ENCODE measurements at regions not wholly inside any gene's neighbourhood (a gene's known extent, or its start where the extent isn't known, plus 50 kb on each side); places are given as distances from the start of the nearest gene placed in this dataset.

DNA sequence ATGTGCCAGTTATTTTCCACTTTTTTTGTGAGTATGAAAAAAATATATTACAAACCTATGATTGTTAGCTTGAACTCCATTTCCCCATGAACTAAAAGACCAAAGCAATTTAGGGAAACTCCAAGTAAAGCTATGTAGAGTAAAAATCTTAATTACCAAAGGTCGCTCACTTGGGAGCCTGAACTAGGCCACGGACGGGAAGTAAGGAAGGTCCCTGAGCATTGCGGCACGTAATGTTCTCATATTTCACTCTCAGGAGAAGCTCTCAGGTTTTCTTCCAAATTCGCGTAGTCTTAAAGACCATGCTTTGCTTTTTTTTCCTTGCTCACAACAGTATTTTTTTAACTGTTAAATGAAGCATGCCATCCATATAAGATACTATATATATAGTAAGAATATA is 215.3 kb upstream of the RARB start:
- H3K36me3 ChIP-seq (ENCODE audit: insufficient read depth, low read length), result no peaks in the 10 kb centered on the region
- intact Hi-C loops (cut with micrococcal nuclease), result no loop called here
- DNase-seq, result no peak
- no peaks in the 10 kb centered on the region for H3K9me3 ChIP-seq (ENCODE audit: control insufficient read depth in 1 of 2, low read length in 2 of 2)
- no peaks in the 10 kb centered on the region for H3K27me3 Mint-ChIP-seq
- ChIA-PET POLR2A (ENCODE audit: partially characterized antibody) (no interaction called here), CTCF (ENCODE audit: partially characterized antibody) (no interaction called here)
- no peak overlapping the region for H3K27ac Mint-ChIP-seq
- no peaks in the 10 kb centered on the region for H3K36me3 Mint-ChIP-seq
- H3K4me3 Mint-ChIP-seq, result no peak overlapping the region
- no peaks in the 10 kb centered on the region for H3K4me1 Mint-ChIP-seq
- H3K27ac ChIP-seq (ENCODE audit: low read depth, low read length), result no peak overlapping the region
- no peak overlapping the region for H3K4me3 ChIP-seq (ENCODE audit: low read length in 2 of 2)
- no peaks in the 10 kb centered on the region for H3K4me1 ChIP-seq (ENCODE audit: insufficient read depth, low read length)
- H3K27me3 ChIP-seq (ENCODE audit: insufficient read depth, low read length), result no peaks in the 10 kb centered on the region
- peaks cover 0 to 8% (median 3%) of the 10 kb centered on the region in 8 donors for H3K9me3 Mint-ChIP-seq

GRCh38 chr3:25214034-25214433 is 214.0 kb upstream of the RARB start:
- Mint-ChIP-seq H3K27me3 (no peaks in the 10 kb centered on the region), H3K4me3 (no peak overlapping the region), H3K27ac (no peak overlapping the region), H3K9me3 (peaks cover 0 to 5% (median 2%) of the 10 kb centered on the region in 8 donors), H3K36me3 (no peaks in the 10 kb centered on the region), H3K4me1 (no peaks in the 10 kb centered on the region)
- Histone ChIP-seq H3K4me3 (ENCODE audit: low read length in 2 of 2) (no peak overlapping the region), H3K9me3 (ENCODE audit: control insufficient read depth in 1 of 2, low read length in 2 of 2) (no peaks in the 10 kb centered on the region), H3K4me1 (ENCODE audit: insufficient read depth, low read length) (no peaks in the 10 kb centered on the region), H3K27ac (ENCODE audit: low read depth, low read length) (no peak overlapping the region), H3K36me3 (ENCODE audit: insufficient read depth, low read length) (no peaks in the 10 kb centered on the region), H3K27me3 (ENCODE audit: insufficient read depth, low read length) (no peaks in the 10 kb centered on the region)
- intact Hi-C loops (cut with micrococcal nuclease), result no loop called here
- ChIA-PET CTCF (ENCODE audit: partially characterized antibody) (no interaction called here), POLR2A (ENCODE audit: partially characterized antibody) (no interaction called here)
- no peak for DNase-seq

DNA sequence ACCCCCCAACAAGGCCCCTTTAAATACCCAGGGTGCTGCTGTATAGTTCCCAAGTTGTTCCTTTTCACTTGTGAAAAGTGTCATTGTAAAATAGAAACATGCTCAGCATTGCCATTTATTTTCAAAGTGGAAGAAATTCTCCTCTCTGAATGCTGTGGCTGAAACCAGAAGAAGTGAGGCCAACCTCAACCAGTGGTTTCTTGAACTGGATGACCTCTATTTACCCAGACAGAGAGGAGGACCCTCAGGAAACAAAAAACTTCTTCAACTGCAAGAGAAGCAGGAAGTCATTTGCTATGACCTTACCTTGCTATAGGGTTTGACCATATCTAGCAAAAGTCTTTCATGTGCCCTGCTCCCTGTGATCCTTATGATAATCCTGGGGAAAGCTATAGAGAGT is 209.7 kb upstream of the RARB start:
- no peaks in the 10 kb centered on the region for H3K27me3 ChIP-seq (ENCODE audit: insufficient read depth, low read length)

GRCh38 chr3:25226747-25227146 is 201.3 kb upstream of the RARB start:
- DNase-seq, result no peak
- CTCF ChIA-PET (ENCODE audit: partially characterized antibody), result no interaction called here
- Mint-ChIP-seq H3K27ac (no peak overlapping the region), H3K36me3 (no peaks in the 10 kb centered on the region), H3K27me3 (no peaks in the 10 kb centered on the region), H3K4me3 (no peak overlapping the region), H3K9me3 (peaks cover 0 to 4% (median 0%) of the 10 kb centered on the region in 8 donors), H3K4me1 (no peaks in the 10 kb centered on the region)
- H3K27me3 ChIP-seq (ENCODE audit: insufficient read depth, low read length), result no peaks in the 10 kb centered on the region
- H3K4me1 ChIP-seq (ENCODE audit: insufficient read depth, low read length), result no peaks in the 10 kb centered on the region
- intact Hi-C loops (cut with micrococcal nuclease), result no loop called here
- POLR2A ChIA-PET (ENCODE audit: partially characterized antibody), result no interaction called here
- H3K4me3 ChIP-seq (ENCODE audit: low read length in 2 of 2), result no peak overlapping the region
- H3K27ac ChIP-seq (ENCODE audit: low read depth, low read length), result no peak overlapping the region
- no peaks in the 10 kb centered on the region for H3K36me3 ChIP-seq (ENCODE audit: insufficient read depth, low read length)
- no peaks in the 10 kb centered on the region for H3K9me3 ChIP-seq (ENCODE audit: control insufficient read depth in 1 of 2, low read length in 2 of 2)

More for the DNA sequence above, 209.7 kb upstream of the RARB start:
- Mint-ChIP-seq H3K27me3 (no peaks in the 10 kb centered on the region), H3K4me1 (no peaks in the 10 kb centered on the region), H3K4me3 (no peak overlapping the region), H3K27ac (no peak overlapping the region), H3K36me3 (no peaks in the 10 kb centered on the region), H3K9me3 (peaks cover 0 to 4% (median 0%) of the 10 kb centered on the region in 8 donors)
- H3K36me3 ChIP-seq (ENCODE audit: insufficient read depth, low read length), result no peaks in the 10 kb centered on the region
- ChIA-PET CTCF (ENCODE audit: partially characterized antibody) (no interaction called here), POLR2A (ENCODE audit: partially characterized antibody) (no interaction called here)
- no peaks in the 10 kb centered on the region for H3K4me1 ChIP-seq (ENCODE audit: insufficient read depth, low read length)
- H3K27ac ChIP-seq (ENCODE audit: low read depth, low read length), result no peak overlapping the region
- H3K9me3 ChIP-seq (ENCODE audit: control insufficient read depth in 1 of 2, low read length in 2 of 2), result no peaks in the 10 kb centered on the region
- H3K4me3 ChIP-seq (ENCODE audit: low read length in 2 of 2), result no peak overlapping the region
- intact Hi-C loops (cut with micrococcal nuclease), result no loop called here
- no peak for DNase-seq

DNA sequence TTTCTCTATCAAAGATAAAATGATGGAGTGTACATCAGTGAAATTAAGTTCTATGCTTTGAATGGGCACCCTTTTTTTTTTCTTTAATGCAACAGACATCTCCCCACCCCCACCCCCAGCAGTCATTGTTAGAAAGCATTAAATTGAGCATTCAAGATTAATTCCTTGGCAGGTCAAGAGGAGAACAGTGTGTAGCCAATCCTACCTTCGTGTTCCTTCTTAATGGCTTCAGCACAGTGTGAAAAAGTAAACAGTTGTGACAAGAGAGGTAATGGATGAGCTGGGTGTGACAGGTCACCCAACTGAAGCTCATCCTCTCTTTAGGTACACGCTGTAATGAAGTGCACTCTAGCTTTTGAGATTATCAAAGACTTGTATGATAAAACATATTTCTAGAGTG is 198.5 kb upstream of the RARB start:
- POLR2A ChIA-PET (ENCODE audit: partially characterized antibody), result no interaction called here
- Histone ChIP-seq H3K36me3 (ENCODE audit: insufficient read depth, low read length) (no peaks in the 10 kb centered on the region), H3K27me3 (ENCODE audit: insufficient read depth, low read length) (no peaks in the 10 kb centered on the region), H3K27ac (ENCODE audit: low read depth, low read length) (no peak overlapping the region), H3K9me3 (ENCODE audit: control insufficient read depth in 1 of 2, low read length in 2 of 2) (no peaks in the 10 kb centered on the region), H3K4me3 (ENCODE audit: low read length in 2 of 2) (no peak overlapping the region), H3K4me1 (ENCODE audit: insufficient read depth, low read length) (no peaks in the 10 kb centered on the region)
- Mint-ChIP-seq H3K4me1 (no peaks in the 10 kb centered on the region), H3K9me3 (peaks cover 0 to 4% (median 0%) of the 10 kb centered on the region in 8 donors), H3K27me3 (no peaks in the 10 kb centered on the region), H3K36me3 (no peaks in the 10 kb centered on the region), H3K27ac (no peak overlapping the region), H3K4me3 (no peak overlapping the region)
- intact Hi-C loops (cut with micrococcal nuclease), result no loop called here
- DNase-seq, result no peak
- CTCF ChIA-PET (ENCODE audit: partially characterized antibody), result interaction anchor here (0.7 kb wide), 1 partner anchor 12 kb away, joined by 7 read pairs; no protein-coding TSS in a partner anchor

GRCh38 chr3:25235031-25235430 is 193.0 kb upstream of the RARB start:
- intact Hi-C loops (cut with micrococcal nuclease), result no loop called here
- Histone ChIP-seq H3K27ac (ENCODE audit: low read depth, low read length) (no peak overlapping the region), H3K9me3 (ENCODE audit: control insufficient read depth in 1 of 2, low read length in 2 of 2) (no peaks in the 10 kb centered on the region), H3K4me3 (ENCODE audit: low read length in 2 of 2) (no peak overlapping the region), H3K4me1 (ENCODE audit: insufficient read depth, low read length) (no peaks in the 10 kb centered on the region), H3K36me3 (ENCODE audit: insufficient read depth, low read length) (no peaks in the 10 kb centered on the region), H3K27me3 (ENCODE audit: insufficient read depth, low read length) (no peaks in the 10 kb centered on the region)
- H3K9me3 Mint-ChIP-seq, result peaks cover 0 to 2% (median 0%) of the 10 kb centered on the region in 8 donors
- H3K4me1 Mint-ChIP-seq, result no peaks in the 10 kb centered on the region
- no peak overlapping the region for H3K4me3 Mint-ChIP-seq
- no peak overlapping the region for H3K27ac Mint-ChIP-seq
- H3K27me3 Mint-ChIP-seq, result no peaks in the 10 kb centered on the region
- H3K36me3 Mint-ChIP-seq, result no peaks in the 10 kb centered on the region
- ChIA-PET POLR2A (ENCODE audit: partially characterized antibody) (no interaction called here), CTCF (ENCODE audit: partially characterized antibody) (no interaction called here)
- DNase-seq, result no peak

GRCh38 chr3:25235466-25235865 is 192.6 kb upstream of the RARB start:
- Histone ChIP-seq H3K4me3 (ENCODE audit: low read length in 2 of 2) (no peak overlapping the region), H3K27me3 (ENCODE audit: insufficient read depth, low read length) (no peaks in the 10 kb centered on the region), H3K4me1 (ENCODE audit: insufficient read depth, low read length) (no peaks in the 10 kb centered on the region), H3K36me3 (ENCODE audit: insufficient read depth, low read length) (no peaks in the 10 kb centered on the region), H3K9me3 (ENCODE audit: control insufficient read depth in 1 of 2, low read length in 2 of 2) (no peaks in the 10 kb centered on the region), H3K27ac (ENCODE audit: low read depth, low read length) (no peak overlapping the region)
- Mint-ChIP-seq H3K4me3 (no peak overlapping the region), H3K36me3 (no peaks in the 10 kb centered on the region), H3K9me3 (peaks cover 0 to 2% (median under 1%) of the 10 kb centered on the region in 8 donors), H3K27me3 (no peaks in the 10 kb centered on the region), H3K27ac (no peak overlapping the region), H3K4me1 (no peaks in the 10 kb centered on the region)
- POLR2A ChIA-PET (ENCODE audit: partially characterized antibody), result no interaction called here
- intact Hi-C loops (cut with micrococcal nuclease), result no loop called here
- CTCF ChIA-PET (ENCODE audit: partially characterized antibody), result no interaction called here
- no peak for DNase-seq

DNA sequence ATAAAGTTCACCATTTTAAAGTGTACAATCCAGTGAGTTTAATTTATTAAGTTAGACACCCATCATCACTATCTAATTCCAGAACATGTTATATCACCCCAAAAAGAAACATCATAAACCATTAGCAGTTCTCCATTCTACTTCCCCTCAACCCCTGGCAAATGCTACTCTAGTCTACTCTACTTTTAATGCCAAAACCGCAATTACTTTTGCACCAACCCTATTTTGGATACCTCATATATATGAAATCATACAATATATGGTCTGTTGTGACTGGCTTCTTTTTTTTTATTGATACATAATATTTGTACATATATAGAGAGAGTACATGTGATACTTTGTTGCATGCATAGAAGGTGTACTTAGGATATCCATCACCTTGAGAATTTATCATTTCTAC is 190.5 kb upstream of the RARB start:
- Histone ChIP-seq H3K4me3 (ENCODE audit: low read length in 2 of 2) (no peak overlapping the region), H3K36me3 (ENCODE audit: insufficient read depth, low read length) (no peaks in the 10 kb centered on the region), H3K27me3 (ENCODE audit: insufficient read depth, low read length) (no peaks in the 10 kb centered on the region), H3K27ac (ENCODE audit: low read depth, low read length) (no peak overlapping the region), H3K4me1 (ENCODE audit: insufficient read depth, low read length) (no peaks in the 10 kb centered on the region), H3K9me3 (ENCODE audit: control insufficient read depth in 1 of 2, low read length in 2 of 2) (no peaks in the 10 kb centered on the region)
- DNase-seq, result no peak
- Mint-ChIP-seq H3K4me3 (no peak overlapping the region), H3K4me1 (no peaks in the 10 kb centered on the region), H3K36me3 (no peaks in the 10 kb centered on the region), H3K9me3 (peaks cover 0 to 16% (median 2%) of the 10 kb centered on the region in 8 donors), H3K27me3 (no peaks in the 10 kb centered on the region), H3K27ac (no peak overlapping the region)
- POLR2A ChIA-PET (ENCODE audit: partially characterized antibody), result no interaction called here
- CTCF ChIA-PET (ENCODE audit: partially characterized antibody), result no interaction called here
- intact Hi-C loops (cut with micrococcal nuclease), result no loop called here
